PFSK-1 (cell line): ENCODE measurements at regions not wholly inside any gene's neighbourhood (a gene's known extent, or its start where the extent isn't known, plus 50 kb on each side); places are given as distances from the start of the nearest gene placed in this dataset.

Experiments
- FOXP2 ChIP-seq: optimal IDR thresholded peaks from 2 replicates; pipeline ENCODE3; 2011; ENCODE audit warnings: borderline replicate concordance, control low read depth, inconsistent platforms; ENCODE audit not compliant: insufficient read depth; ENCODE audit errors: extremely low read length, extremely low read depth
- POLR2AphosphoS5 ChIP-seq: IDR thresholded peaks from 2 replicates; pipeline ENCODE4 v1.6.1; 2012; ENCODE audit warnings: low read depth, mild to moderate bottlenecking, control low read depth, low read length, moderate library complexity
- REST ChIP-seq, 2 experiments: IDR thresholded peaks; 2 replicates each; pipeline versions ENCODE4 v1.6.1 to v1.8.0; 2011 to 2012; ENCODE audit warnings: low read depth in 2 of 2, low read length in 2 of 2, control low read depth in 1 of 2, inconsistent platforms in 1 of 2, mild to moderate bottlenecking in 1 of 2, moderate library complexity in 1 of 2; ENCODE audit not compliant: insufficient read depth in 1 of 2
- SIN3A ChIP-seq: IDR thresholded peaks from 2 replicates; pipeline ENCODE4 v1.6.1; 2012; ENCODE audit warnings: mild to moderate bottlenecking, low read length, moderate library complexity, borderline replicate concordance; ENCODE audit not compliant: insufficient read depth
- TAF1 ChIP-seq: IDR thresholded peaks from 2 replicates; pipeline ENCODE4 v1.6.1; 2012; ENCODE audit warnings: low read length, control low read depth, borderline replicate concordance; ENCODE audit not compliant: insufficient read depth

- no peak for TF ChIP-seq POLR2AphosphoS5
- TF ChIP-seq REST (IDR thresholded peaks at IDR 0.05; ENCODE audit: insufficient read depth in 1 of 2, low read depth in 2 of 2, low read length in 2 of 2), result no peak
- no peak for TF ChIP-seq SIN3A
- TF ChIP-seq TAF1, result no peak
- TF ChIP-seq FOXP2, result no peak
Measured at GRCh38 chr2:129129087-129129486, 810.4 kb upstream of the HS6ST1 start.
